Esophagus muscularis mucosa (tissue), 4 donors: ENCODE measurements at regions not wholly inside any gene's neighbourhood (a gene's known extent, or its start where the extent isn't known, plus 50 kb on each side); places are given as distances from the start of the nearest gene placed in this dataset.

ENCODE experiments used
- DNase-seq: peaks from one replicate; pipeline ENCODE4 v3.0.0-alpha.2; 2017; ENCODE audit errors: extremely low spot score
- H3K27ac ChIP-seq, 4 donors: fragments of 200-600 bp; sonication (generic); replicated peaks in 1 of 4; 1 replicate in 3 of 4; 2 replicates in 1 of 4; pipeline ENCODE4 v1.5.1; 2016 to 2019; ENCODE audit warnings: mild to moderate bottlenecking in 1 of 4
- H3K27me3 ChIP-seq, 4 donors: fragments of 200-600 bp; sonication (generic); one replicate each; pipeline versions ENCODE4 v1.5.1 to v1.6.0; 2016 to 2019
- H3K36me3 ChIP-seq, 4 donors: fragments of 200-600 bp; sonication (generic); one replicate each; pipeline ENCODE4 v1.5.1; 2016 to 2019
- H3K4me1 ChIP-seq, 4 donors: fragments of 200-600 bp; sonication (generic); one replicate each; pipeline ENCODE4 v1.5.1; 2016 to 2019
- H3K4me3 ChIP-seq, 4 donors: fragments of 200-600 bp; sonication (generic); 1 replicate in 2 of 4; 2 replicates in 2 of 4; pipeline ENCODE4 v1.5.1; 2016 to 2019; ENCODE audit warnings: mild to moderate bottlenecking in 4 of 4, moderate library complexity in 1 of 4
- H3K9me3 ChIP-seq, 4 donors: fragments of 200-600 bp; sonication (generic); 1 replicate in 3 of 4; 2 replicates in 1 of 4; pipeline ENCODE4 v1.5.1; 2016 to 2019
- CTCF ChIP-seq, 3 experiments: fragments of 200-600 bp in 2 of 3; fragments of 450-650 bp in 1 of 3; sonication (generic) in 2 of 3; IDR thresholded peaks; one replicate each; pipeline ENCODE4 v1.5.1; 2017 to 2019; ENCODE audit warnings: antibody characterized with exemption in 3 of 3, mild to moderate bottlenecking in 2 of 3, moderate library complexity in 1 of 3
- EP300 ChIP-seq: sonication (generic); formaldehyde crosslinking; IDR thresholded peaks from one replicate; pipeline ENCODE4 v1.6.1; 2017; ENCODE audit warnings: antibody characterized with exemption
- POLR2A ChIP-seq: fragments of 450-650 bp; IDR thresholded peaks from one replicate; pipeline ENCODE4 v1.6.1; 2017; ENCODE audit warnings: antibody characterized with exemption, moderate library complexity, mild to moderate bottlenecking, low read depth
- POLR2AphosphoS5 ChIP-seq, 2 donors: sonication (generic); formaldehyde crosslinking; IDR thresholded peaks; one replicate each; pipeline ENCODE4 v1.6.1; 2017; ENCODE audit warnings: antibody characterized with exemption in 2 of 2
- WGBS: methylation state at CpG from one replicate; pipeline ENCODE4 v1.1.5; 2018; 5-methylcytosine and 5-hydroxymethylcytosine counted together
- intact Hi-C: fragments of 100-400 bp; cut with DNase I; formaldehyde crosslinking; loops from one replicate; pipeline ENCODE4 v1.15.1; 2023

GRCh38 chr9:119905724-119906123 lies 536.5 kb upstream of the BRINP1 start:
- Histone ChIP-seq H3K4me3 (no peak overlapping the region), H3K27me3 (no peaks in the 10 kb centered on the region), H3K36me3 (no peaks in the 10 kb centered on the region), H3K27ac (no peak overlapping the region), H3K9me3 (peaks cover 0 to 10% (median 3%) of the 10 kb centered on the region in 4 donors), H3K4me1 (no peaks in the 10 kb centered on the region)
- intact Hi-C loops, result no loop called here
- TF ChIP-seq POLR2AphosphoS5 (IDR thresholded peaks at IDR 0.05) (no peak), POLR2A (no peak), CTCF (IDR thresholded peaks at IDR 0.05) (no peak), EP300 (no peak)
- 75% methylated on average over 1 of the region's 1 CpG for WGBS
- no peak for DNase-seq

DNA sequence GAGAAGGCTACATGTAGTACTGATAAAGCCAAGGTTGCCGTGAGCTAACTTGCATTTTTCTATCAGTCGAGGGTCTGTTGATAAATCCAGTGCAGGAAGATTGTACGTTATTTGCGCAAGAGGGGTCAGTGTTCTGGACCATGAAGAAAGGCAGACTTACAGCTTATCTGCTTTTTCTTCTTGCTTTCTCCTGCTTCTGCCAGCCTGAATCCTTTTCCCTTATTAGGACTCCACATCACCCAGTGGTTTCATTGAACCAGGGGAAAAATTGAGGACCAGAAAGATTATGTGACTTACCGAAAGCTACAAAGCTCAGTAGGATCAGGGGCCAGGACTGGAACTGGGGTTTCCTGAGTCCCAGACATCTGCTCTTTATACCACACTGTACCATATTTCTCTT lies 534.6 kb upstream of the BRINP1 start:
- Histone ChIP-seq H3K9me3 (peaks cover 0 to 10% (median 3%) of the 10 kb centered on the region in 4 donors), H3K27me3 (no peaks in the 10 kb centered on the region), H3K36me3 (no peaks in the 10 kb centered on the region), H3K4me1 (no peaks in the 10 kb centered on the region), H3K4me3 (no peak overlapping the region), H3K27ac (no peak overlapping the region)
- DNase-seq, result no peak
- TF ChIP-seq POLR2AphosphoS5 (IDR thresholded peaks at IDR 0.05), result no peak
- no peak for TF ChIP-seq EP300
- TF ChIP-seq POLR2A, result no peak
- no peak for TF ChIP-seq CTCF (IDR thresholded peaks at IDR 0.05)
- intact Hi-C loops, result no loop called here
- WGBS, result 83% methylated on average over 5 of the region's 5 CpGs

- no peak for DNase-seq
- H3K36me3 ChIP-seq, result no peaks in the 10 kb centered on the region
- peaks cover 0 to under 1% (median 0%) of the 10 kb centered on the region in 4 donors for H3K9me3 ChIP-seq
- 24% methylated on average over 4 of the region's 4 CpGs for WGBS
- TF ChIP-seq POLR2A (no peak), CTCF (IDR thresholded peaks at IDR 0.05) (no peak), POLR2AphosphoS5 (IDR thresholded peaks at IDR 0.05) (no peak), EP300 (no peak)
- intact Hi-C loops, result no loop called here
- no peaks in the 10 kb centered on the region for H3K27me3 ChIP-seq
- H3K27ac ChIP-seq, result no peak overlapping the region
- no peak overlapping the region for H3K4me3 ChIP-seq
- no peaks in the 10 kb centered on the region for H3K4me1 ChIP-seq
These were observed 533.4 kb upstream of the BRINP1 start for GRCh38 chr9:119902611-119903010.

DNA sequence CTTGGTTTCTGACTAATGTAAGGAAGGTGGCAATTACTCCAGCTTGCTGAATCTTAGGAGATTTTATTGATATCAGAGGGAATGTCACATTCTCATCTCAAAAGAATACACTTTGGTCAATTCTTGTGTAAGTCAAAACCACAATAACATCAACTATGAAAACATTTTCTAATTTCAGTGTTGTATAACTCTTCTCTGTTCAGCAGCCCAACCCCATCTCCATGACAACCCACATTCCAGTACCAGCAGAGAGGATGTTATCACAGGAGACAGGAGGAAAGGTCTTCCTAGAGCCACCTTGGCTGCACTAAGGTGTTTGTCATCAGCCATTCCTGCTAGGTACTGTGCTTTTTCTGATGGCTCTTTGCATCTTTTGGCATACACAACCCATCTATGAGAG lies 529.1 kb upstream of the BRINP1 start:
- TF ChIP-seq EP300, result no peak
- TF ChIP-seq CTCF (IDR thresholded peaks at IDR 0.05), result no peak
- TF ChIP-seq POLR2AphosphoS5 (IDR thresholded peaks at IDR 0.05), result no peak
- TF ChIP-seq POLR2A, result no peak
- no peaks in the 10 kb centered on the region for H3K27me3 ChIP-seq
- H3K9me3 ChIP-seq, result no peaks in the 10 kb centered on the region
- no peak overlapping the region for H3K4me3 ChIP-seq
- DNase-seq, result no peak
- intact Hi-C loops, result no loop called here
- no peak overlapping the region for H3K27ac ChIP-seq
- no peaks in the 10 kb centered on the region for H3K36me3 ChIP-seq
- H3K4me1 ChIP-seq, result no peaks in the 10 kb centered on the region

DNA sequence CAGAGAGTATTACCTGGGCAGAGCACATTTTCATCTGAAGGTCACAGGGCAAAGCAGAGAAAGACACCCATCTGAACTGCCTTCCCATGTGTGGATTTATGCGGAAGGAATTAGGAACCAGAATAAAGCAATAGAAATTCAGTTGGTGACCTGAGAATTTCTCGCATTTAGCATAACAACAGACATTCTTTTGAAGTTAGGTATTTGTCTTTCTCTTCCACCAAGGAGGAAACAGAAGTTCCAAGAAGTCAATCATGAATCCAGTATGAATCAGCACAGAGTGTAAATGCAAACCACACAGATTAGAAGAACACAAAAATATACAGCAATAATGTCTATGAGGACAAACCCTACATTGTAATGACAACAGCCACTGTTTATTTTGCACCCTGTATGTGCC lies 515.2 kb upstream of the BRINP1 start:
- Histone ChIP-seq H3K4me1 (no peaks in the 10 kb centered on the region), H3K27me3 (no peaks in the 10 kb centered on the region), H3K36me3 (no peaks in the 10 kb centered on the region), H3K9me3 (no peaks in the 10 kb centered on the region), H3K4me3 (no peak overlapping the region), H3K27ac (no peak overlapping the region)
- intact Hi-C loops, result no loop called here
- no peak for DNase-seq
- no peak for TF ChIP-seq EP300
- no peak for TF ChIP-seq CTCF (IDR thresholded peaks at IDR 0.05)
- TF ChIP-seq POLR2A, result no peak
- no peak for TF ChIP-seq POLR2AphosphoS5 (IDR thresholded peaks at IDR 0.05)
- 64% methylated on average over 2 of the region's 2 CpGs for WGBS
